SK-N-SH treated with all-trans-retinoic acid at 6 μM for 48 hours (cell line): ENCODE measurements at regions not wholly inside any gene's neighbourhood (a gene's known extent, or its start where the extent isn't known, plus 50 kb on each side); places are given as distances from the start of the nearest gene placed in this dataset.

ENCODE experiments used
- ATAC-seq: fragments of 200-7000 bp; cut with Tn5 transposase; 3 replicates; pipeline ENCODE4 v1.9.1; 2020; ENCODE audit warnings: mild to moderate bottlenecking, moderate library complexity
- CSDC2 ChIP-seq: fragments of 250-450 bp; sonication (Bioruptor Pico); IDR thresholded peaks from 2 replicates; pipeline ENCODE4 v1.5.0; 2020; ENCODE audit warnings: mild to moderate bottlenecking, moderate library complexity
- ESRRG ChIP-seq: fragments of 250-450 bp; sonication (Bioruptor Pico); IDR thresholded peaks from 2 replicates; pipeline ENCODE4 v1.6.1; 2021; ENCODE audit warnings: mild to moderate bottlenecking
- GLIS3 ChIP-seq: fragments of 250-450 bp; sonication (Bioruptor Pico); IDR thresholded peaks from 2 replicates; pipeline ENCODE4 v1.5.0; 2020; ENCODE audit warnings: mild to moderate bottlenecking, moderate library complexity
- OSR1 ChIP-seq: fragments of 250-450 bp; sonication (Bioruptor Pico); IDR thresholded peaks from 2 replicates; pipeline ENCODE4 v1.8.0; 2022; ENCODE audit warnings: moderate library complexity, mild to moderate bottlenecking, inconsistent platforms
- PPARA ChIP-seq: fragments of 250-450 bp; sonication (Bioruptor Pico); IDR thresholded peaks from 2 replicates; pipeline ENCODE4 v1.5.0; 2020; ENCODE audit warnings: mild to moderate bottlenecking, borderline replicate concordance
- RARB ChIP-seq: fragments of 250-450 bp; sonication (Bioruptor Pico); IDR thresholded peaks from 2 replicates; pipeline ENCODE4 v1.8.0; 2021; ENCODE audit warnings: mild to moderate bottlenecking, moderate library complexity
- SNAI2 ChIP-seq: fragments of 250-450 bp; sonication (Bioruptor Pico); IDR thresholded peaks from 2 replicates; pipeline ENCODE4 v1.5.0; 2020; ENCODE audit warnings: mild to moderate bottlenecking, moderate library complexity
- TCF4 ChIP-seq: fragments of 250-450 bp; sonication (Bioruptor Pico); IDR thresholded peaks from 2 replicates; pipeline ENCODE4 v1.8.0; 2021; ENCODE audit warnings: mild to moderate bottlenecking, moderate library complexity, borderline replicate concordance
- TOX ChIP-seq: fragments of 250-450 bp; sonication (Bioruptor Pico); IDR thresholded peaks from 2 replicates; pipeline ENCODE4 v1.8.0; 2021; ENCODE audit warnings: mild to moderate bottlenecking, moderate library complexity, borderline replicate concordance
- ZC3H10 ChIP-seq: fragments of 250-450 bp; sonication (Bioruptor Pico); IDR thresholded peaks from 2 replicates; pipeline ENCODE4 v1.5.1; 2021; ENCODE audit warnings: mild to moderate bottlenecking, moderate library complexity
- ZFP3 ChIP-seq: fragments of 250-450 bp; sonication (Bioruptor Pico); IDR thresholded peaks from 2 replicates; pipeline ENCODE4 v1.5.0; 2020; ENCODE audit warnings: mild to moderate bottlenecking, moderate library complexity
- ZFP30 ChIP-seq: fragments of 450-650 bp; formaldehyde crosslinking; IDR thresholded peaks from 2 replicates; pipeline ENCODE4 v1.5.0; 2022; ENCODE audit warnings: mild to moderate bottlenecking, moderate library complexity
- ZNF565 ChIP-seq: fragments of 450-650 bp; formaldehyde crosslinking; conservative IDR thresholded peaks from 2 replicates; pipeline ENCODE4 v1.5.0; 2020; ENCODE audit warnings: low read depth, mild to moderate bottlenecking, moderate library complexity
- ZNF70 ChIP-seq: fragments of 450-650 bp; formaldehyde crosslinking; IDR thresholded peaks from 2 replicates; pipeline ENCODE4 v1.5.0; 2020; ENCODE audit warnings: mild to moderate bottlenecking, moderate library complexity
- ZNF8 ChIP-seq: fragments of 450-650 bp; formaldehyde crosslinking; IDR thresholded peaks from 2 replicates; pipeline ENCODE4 v1.5.0; 2020; ENCODE audit warnings: mild to moderate bottlenecking, moderate library complexity
- TF ChIP-seq, protein P1 (sequence below): fragments of 250-450 bp; sonication (Bioruptor Pico); IDR thresholded peaks from 2 replicates; pipeline ENCODE4 v1.5.1; 2021; ENCODE audit warnings: mild to moderate bottlenecking, moderate library complexity
- TF ChIP-seq, protein P2 (sequence below): fragments of 250-450 bp; sonication (Bioruptor Pico); IDR thresholded peaks from 2 replicates; pipeline ENCODE4 v1.8.0; 2021; ENCODE audit warnings: low read depth, mild to moderate bottlenecking, moderate library complexity, borderline replicate concordance
- TF ChIP-seq, protein P3 (sequence below): fragments of 250-450 bp; sonication (Bioruptor Pico); IDR thresholded peaks from 2 replicates; pipeline ENCODE4 v1.8.0; 2020; ENCODE audit warnings: mild to moderate bottlenecking, moderate library complexity, borderline replicate concordance
- TF ChIP-seq, protein P4 (sequence below): fragments of 250-450 bp; sonication (Bioruptor Pico); IDR thresholded peaks from 2 replicates; pipeline ENCODE4 v1.5.1; 2020; ENCODE audit warnings: low read depth, mild to moderate bottlenecking, moderate library complexity
- TF ChIP-seq, protein P5 (sequence below): fragments of 250-450 bp; sonication (Bioruptor Pico); IDR thresholded peaks from 2 replicates; pipeline ENCODE4 v1.5.0; 2020; ENCODE audit warnings: mild to moderate bottlenecking, moderate library complexity

DNA sequence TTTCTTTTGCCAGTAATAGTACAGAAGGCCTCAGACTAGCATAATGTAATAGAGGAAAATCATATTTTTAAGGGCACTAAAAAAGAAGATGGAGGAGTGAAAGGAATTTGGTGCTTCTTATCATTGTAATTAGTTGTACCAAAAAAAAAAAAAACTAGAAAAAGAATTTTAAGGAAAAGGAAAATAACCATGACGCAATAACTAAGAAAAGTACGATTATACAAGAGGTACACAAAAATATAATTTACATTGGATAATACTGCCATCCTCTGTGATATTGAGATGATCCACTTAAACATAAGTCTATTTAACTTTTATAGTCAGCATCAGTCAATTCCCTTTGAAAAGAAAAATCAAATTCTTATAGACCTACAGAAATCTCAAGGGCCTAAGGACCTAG is 146.7 kb upstream of the IRX5 start:
- no peak for ATAC-seq
- TF ChIP-seq ZNF565 (CRISPR knock-in tag) (no peak), RARB (CRISPR knock-in tag) (no peak), CSDC2 (CRISPR knock-in tag) (no peak), ESRRG (CRISPR knock-in tag) (no peak), TOX (CRISPR knock-in tag) (no peak)
- TF ChIP-seq, all 23 proteins: peak for 0

DNA sequence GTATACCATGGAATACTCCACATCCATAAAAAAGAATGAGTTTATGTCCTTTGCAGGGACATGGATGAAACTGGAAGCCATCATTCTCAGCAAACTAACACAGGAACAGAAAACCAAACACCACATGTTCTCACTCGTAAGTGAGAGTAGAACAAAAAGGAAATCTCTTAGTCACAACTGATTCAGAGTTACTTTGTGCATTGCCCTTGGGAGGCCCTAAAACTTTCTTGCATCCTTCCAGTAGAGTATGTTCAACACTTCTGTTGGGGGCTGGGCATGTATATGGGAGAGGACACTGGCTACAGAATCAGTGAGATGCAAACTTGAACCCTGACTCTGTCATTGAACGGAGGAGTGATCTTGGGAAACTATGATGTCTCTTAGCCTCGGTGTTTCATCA is 147.4 kb upstream of the IRX5 start:
- ATAC-seq, result no peak
- TF ChIP-seq, protein P1, sequence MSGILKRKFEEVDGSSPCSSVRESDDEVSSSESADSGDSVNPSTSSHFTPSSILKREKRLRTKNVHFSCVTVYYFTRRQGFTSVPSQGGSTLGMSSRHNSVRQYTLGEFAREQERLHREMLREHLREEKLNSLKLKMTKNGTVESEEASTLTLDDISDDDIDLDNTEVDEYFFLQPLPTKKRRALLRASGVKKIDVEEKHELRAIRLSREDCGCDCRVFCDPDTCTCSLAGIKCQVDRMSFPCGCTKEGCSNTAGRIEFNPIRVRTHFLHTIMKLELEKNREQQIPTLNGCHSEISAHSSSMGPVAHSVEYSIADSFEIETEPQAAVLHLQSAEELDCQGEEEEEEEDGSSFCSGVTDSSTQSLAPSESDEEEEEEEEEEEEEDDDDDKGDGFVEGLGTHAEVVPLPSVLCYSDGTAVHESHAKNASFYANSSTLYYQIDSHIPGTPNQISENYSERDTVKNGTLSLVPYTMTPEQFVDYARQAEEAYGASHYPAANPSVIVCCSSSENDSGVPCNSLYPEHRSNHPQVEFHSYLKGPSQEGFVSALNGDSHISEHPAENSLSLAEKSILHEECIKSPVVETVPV, result no peak
- TF ChIP-seq RARB (CRISPR knock-in tag) (no peak), TCF4 (CRISPR knock-in tag) (no peak), ZNF70 (no peak), SNAI2 (CRISPR knock-in tag) (no peak)

DNA sequence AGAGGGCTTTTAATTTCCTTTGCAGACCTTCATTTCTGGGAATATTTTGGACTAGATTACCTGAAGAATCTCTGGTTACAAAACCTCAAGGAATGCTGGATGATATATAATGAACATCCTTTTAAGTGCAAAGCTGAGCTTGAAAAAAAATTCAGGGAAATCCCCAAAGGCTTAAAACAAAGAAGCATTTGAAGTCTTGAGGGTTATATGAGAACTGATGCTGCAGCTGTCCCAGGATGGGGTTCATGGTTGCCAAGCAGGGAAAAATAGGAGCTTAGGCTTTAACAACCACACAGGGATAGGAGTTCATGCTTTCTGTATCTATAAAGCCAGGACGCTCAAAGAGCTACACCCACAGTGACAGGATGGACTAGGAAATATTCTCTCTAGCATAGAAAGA is 150.4 kb upstream of the IRX5 start:
- ATAC-seq, result no peak
- TF ChIP-seq ZNF565 (CRISPR knock-in tag) (no peak), PPARA (CRISPR knock-in tag) (no peak), GLIS3 (CRISPR knock-in tag) (no peak), ZFP3 (no peak), OSR1 (CRISPR knock-in tag) (no peak), TOX (CRISPR knock-in tag) (no peak), ZNF8 (CRISPR knock-in tag) (no peak), ZNF70 (no peak), ZFP30 (CRISPR knock-in tag) (no peak), CSDC2 (CRISPR knock-in tag) (no peak), SNAI2 (CRISPR knock-in tag) (no peak), ESRRG (CRISPR knock-in tag) (no peak), TCF4 (CRISPR knock-in tag) (no peak), RARB (CRISPR knock-in tag) (no peak), ZC3H10 (CRISPR knock-in tag) (no peak)
- TF ChIP-seq, protein P2, sequence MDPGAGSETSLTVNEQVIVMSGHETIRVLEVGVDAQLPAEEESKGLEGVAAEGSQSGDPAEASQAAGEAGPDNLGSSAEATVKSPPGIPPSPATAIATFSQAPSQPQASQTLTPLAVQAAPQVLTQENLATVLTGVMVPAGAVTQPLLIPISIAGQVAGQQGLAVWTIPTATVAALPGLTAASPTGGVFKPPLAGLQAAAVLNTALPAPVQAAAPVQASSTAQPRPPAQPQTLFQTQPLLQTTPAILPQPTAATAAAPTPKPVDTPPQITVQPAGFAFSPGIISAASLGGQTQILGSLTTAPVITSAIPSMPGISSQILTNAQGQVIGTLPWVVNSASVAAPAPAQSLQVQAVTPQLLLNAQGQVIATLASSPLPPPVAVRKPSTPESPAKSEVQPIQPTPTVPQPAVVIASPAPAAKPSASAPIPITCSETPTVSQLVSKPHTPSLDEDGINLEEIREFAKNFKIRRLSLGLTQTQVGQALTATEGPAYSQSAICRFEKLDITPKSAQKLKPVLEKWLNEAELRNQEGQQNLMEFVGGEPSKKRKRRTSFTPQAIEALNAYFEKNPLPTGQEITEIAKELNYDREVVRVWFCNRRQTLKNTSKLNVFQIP (CRISPR knock-in tag), result no peak
- TF ChIP-seq, protein P3, sequence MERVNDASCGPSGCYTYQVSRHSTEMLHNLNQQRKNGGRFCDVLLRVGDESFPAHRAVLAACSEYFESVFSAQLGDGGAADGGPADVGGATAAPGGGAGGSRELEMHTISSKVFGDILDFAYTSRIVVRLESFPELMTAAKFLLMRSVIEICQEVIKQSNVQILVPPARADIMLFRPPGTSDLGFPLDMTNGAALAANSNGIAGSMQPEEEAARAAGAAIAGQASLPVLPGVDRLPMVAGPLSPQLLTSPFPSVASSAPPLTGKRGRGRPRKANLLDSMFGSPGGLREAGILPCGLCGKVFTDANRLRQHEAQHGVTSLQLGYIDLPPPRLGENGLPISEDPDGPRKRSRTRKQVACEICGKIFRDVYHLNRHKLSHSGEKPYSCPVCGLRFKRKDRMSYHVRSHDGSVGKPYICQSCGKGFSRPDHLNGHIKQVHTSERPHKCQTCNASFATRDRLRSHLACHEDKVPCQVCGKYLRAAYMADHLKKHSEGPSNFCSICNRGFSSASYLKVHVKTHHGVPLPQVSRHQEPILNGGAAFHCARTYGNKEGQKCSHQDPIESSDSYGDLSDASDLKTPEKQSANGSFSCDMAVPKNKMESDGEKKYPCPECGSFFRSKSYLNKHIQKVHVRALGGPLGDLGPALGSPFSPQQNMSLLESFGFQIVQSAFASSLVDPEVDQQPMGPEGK, result no peak
- TF ChIP-seq, protein P1, result no peak
- TF ChIP-seq, protein P4, sequence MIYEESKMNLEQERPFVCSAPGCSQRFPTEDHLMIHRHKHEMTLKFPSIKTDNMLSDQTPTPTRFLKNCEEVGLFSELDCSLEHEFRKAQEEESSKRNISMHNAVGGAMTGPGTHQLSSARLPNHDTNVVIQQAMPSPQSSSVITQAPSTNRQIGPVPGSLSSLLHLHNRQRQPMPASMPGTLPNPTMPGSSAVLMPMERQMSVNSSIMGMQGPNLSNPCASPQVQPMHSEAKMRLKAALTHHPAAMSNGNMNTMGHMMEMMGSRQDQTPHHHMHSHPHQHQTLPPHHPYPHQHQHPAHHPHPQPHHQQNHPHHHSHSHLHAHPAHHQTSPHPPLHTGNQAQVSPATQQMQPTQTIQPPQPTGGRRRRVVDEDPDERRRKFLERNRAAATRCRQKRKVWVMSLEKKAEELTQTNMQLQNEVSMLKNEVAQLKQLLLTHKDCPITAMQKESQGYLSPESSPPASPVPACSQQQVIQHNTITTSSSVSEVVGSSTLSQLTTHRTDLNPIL, result no peak
- TF ChIP-seq, protein P5, sequence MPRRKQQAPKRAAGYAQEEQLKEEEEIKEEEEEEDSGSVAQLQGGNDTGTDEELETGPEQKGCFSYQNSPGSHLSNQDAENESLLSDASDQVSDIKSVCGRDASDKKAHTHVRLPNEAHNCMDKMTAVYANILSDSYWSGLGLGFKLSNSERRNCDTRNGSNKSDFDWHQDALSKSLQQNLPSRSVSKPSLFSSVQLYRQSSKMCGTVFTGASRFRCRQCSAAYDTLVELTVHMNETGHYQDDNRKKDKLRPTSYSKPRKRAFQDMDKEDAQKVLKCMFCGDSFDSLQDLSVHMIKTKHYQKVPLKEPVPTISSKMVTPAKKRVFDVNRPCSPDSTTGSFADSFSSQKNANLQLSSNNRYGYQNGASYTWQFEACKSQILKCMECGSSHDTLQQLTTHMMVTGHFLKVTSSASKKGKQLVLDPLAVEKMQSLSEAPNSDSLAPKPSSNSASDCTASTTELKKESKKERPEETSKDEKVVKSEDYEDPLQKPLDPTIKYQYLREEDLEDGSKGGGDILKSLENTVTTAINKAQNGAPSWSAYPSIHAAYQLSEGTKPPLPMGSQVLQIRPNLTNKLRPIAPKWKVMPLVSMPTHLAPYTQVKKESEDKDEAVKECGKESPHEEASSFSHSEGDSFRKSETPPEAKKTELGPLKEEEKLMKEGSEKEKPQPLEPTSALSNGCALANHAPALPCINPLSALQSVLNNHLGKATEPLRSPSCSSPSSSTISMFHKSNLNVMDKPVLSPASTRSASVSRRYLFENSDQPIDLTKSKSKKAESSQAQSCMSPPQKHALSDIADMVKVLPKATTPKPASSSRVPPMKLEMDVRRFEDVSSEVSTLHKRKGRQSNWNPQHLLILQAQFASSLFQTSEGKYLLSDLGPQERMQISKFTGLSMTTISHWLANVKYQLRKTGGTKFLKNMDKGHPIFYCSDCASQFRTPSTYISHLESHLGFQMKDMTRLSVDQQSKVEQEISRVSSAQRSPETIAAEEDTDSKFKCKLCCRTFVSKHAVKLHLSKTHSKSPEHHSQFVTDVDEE, result no peak
- TF ChIP-seq, all 23 proteins: peak for 0
